GM12878 (cell line): ENCODE measurements at regions not wholly inside any gene's neighbourhood (a gene's known extent, or its start where the extent isn't known, plus 50 kb on each side); places are given as distances from the start of the nearest gene placed in this dataset.

Source experiments
- ATAC-seq: fragments of 200-7000 bp; cut with Tn5 transposase; 3 replicates; pipeline ENCODE4 v1.9.1; 2020; ENCODE audit warnings: mild to moderate bottlenecking, moderate library complexity
- BruUV-seq: library from RNA; stranded (reverse); fragments of 400-500 nt; replicated peaks from 2 replicates; lab custom pipeline; 2021; lab: Mats Ljungman, UMichigan
- CTCF ChIA-PET: fragments of 300-600 bp; sonication (Branson Sonifier 250); formaldehyde crosslinking; extraction: SDS; loops from one replicate; lab custom pipeline; 2021; ENCODE audit warnings: inconsistent platforms; lab: Yijun Ruan, JAX
- POLR2A ChIA-PET: fragments of 350-600 bp; formaldehyde crosslinking; extraction: SDS; loops from one replicate; lab custom pipeline; 2021; ENCODE audit warnings: inconsistent platforms; lab: Charles Lee
- RAD21 ChIA-PET: fragments of 300-600 bp; sonication (Branson Sonifier 250); formaldehyde crosslinking; loops from one replicate; lab custom pipeline; 2023; ENCODE audit warnings: antibody characterized with exemption; ENCODE audit not compliant: unreplicated experiment; lab: Charles Lee
- SMC1A ChIA-PET: fragments of 300-600 bp; sonication (Branson Sonifier 250); formaldehyde crosslinking; loops from one replicate; lab custom pipeline; 2023; ENCODE audit not compliant: unreplicated experiment, uncharacterized antibody; lab: Charles Lee
- DNase-seq: peaks from one replicate; pipeline ENCODE4 v3.0.0-alpha.2; 2011; ENCODE audit warnings: low read depth, low spot score
- FAIRE-seq: peaks from 3 replicates; lab custom pipeline; 2011; peaks lifted over from hg19 to GRCh38; lab: Jason Lieb, UNC
- H2AFZ ChIP-seq: 2 replicates; pipeline ENCODE4 v1.6.0; 2011; ENCODE audit warnings: low read depth, low read length, control low read depth; ENCODE audit not compliant: control insufficient read depth
- H3K27ac ChIP-seq: 2 replicates; pipeline ENCODE4 v1.5.1; 2011; ENCODE audit warnings: control low read depth; ENCODE audit not compliant: control insufficient read depth, insufficient read depth
- H3K27me3 ChIP-seq, 2 experiments: replicated peaks in 1 of 2; 2 replicates each; pipeline versions ENCODE4 v1.6.0 to v1.6.1; 2011; ENCODE audit warnings: low read length in 1 of 2; ENCODE audit not compliant: control insufficient read depth in 2 of 2, insufficient read depth in 2 of 2
- H3K36me3 ChIP-seq, 2 experiments: 2 replicates each; pipeline ENCODE4 v1.5.1; 2011; ENCODE audit warnings: low read length in 1 of 2; ENCODE audit not compliant: control insufficient read depth in 2 of 2, insufficient read depth in 2 of 2
- H3K4me1 ChIP-seq: 2 replicates; pipeline ENCODE4 v1.6.1; 2011; ENCODE audit warnings: mild to moderate bottlenecking, low read length, moderate library complexity, mixed read lengths; ENCODE audit not compliant: control insufficient read depth, insufficient read depth
- H3K4me2 ChIP-seq: 2 replicates; pipeline ENCODE4 v1.6.0; 2011; ENCODE audit warnings: control low read depth; ENCODE audit not compliant: control insufficient read depth, insufficient read depth
- H3K4me3 ChIP-seq: fragments of 200-600 bp; sonication (generic); 2 replicates; pipeline ENCODE4 v1.5.1; 2016
- H3K79me2 ChIP-seq: 2 replicates; pipeline ENCODE4 v1.6.0; 2011; ENCODE audit warnings: low read length; ENCODE audit not compliant: control insufficient read depth, insufficient read depth
- H3K9ac ChIP-seq: 2 replicates; pipeline ENCODE4 v1.8.0; 2011; ENCODE audit warnings: low read length, control low read depth, mixed read lengths; ENCODE audit not compliant: control insufficient read depth, insufficient read depth
- H3K9me3 ChIP-seq: replicated peaks from 3 replicates; pipeline ENCODE4 v1.5.1; 2011; ENCODE audit warnings: mild to moderate bottlenecking, low read length; ENCODE audit not compliant: control insufficient read depth, insufficient read depth
- H4K20me1 ChIP-seq: 2 replicates; pipeline ENCODE4 v1.6.0; 2011; ENCODE audit not compliant: control insufficient read depth, insufficient read depth
- ASH2L ChIP-seq: fragments of 300-600, 200-600 bp; sonication (generic); IDR thresholded peaks from 2 replicates; pipeline ENCODE4 v1.6.1; 2017; ENCODE audit warnings: low read depth, mild to moderate bottlenecking, borderline replicate concordance
- BHLHE40 ChIP-seq, 2 experiments: fragments of 450-650 bp in 1 of 2; IDR thresholded peaks; 2 replicates each; pipeline ENCODE4 v1.6.1; 2011 to 2017; ENCODE audit warnings: low read depth in 2 of 2, borderline replicate concordance in 1 of 2, improper control_type of control experiment in 1 of 2, low read length in 1 of 2, mild to moderate bottlenecking in 1 of 2
- CBFB ChIP-seq: IDR thresholded peaks from 2 replicates; pipeline ENCODE4 v1.6.1; 2016; ENCODE audit warnings: antibody characterized with exemption, low read depth
- IRF3 ChIP-seq: fragments of 450-650 bp; IDR thresholded peaks from 2 replicates; pipeline ENCODE4 v1.6.1; 2014; ENCODE audit warnings: mild to moderate bottlenecking
- JUNB ChIP-seq: IDR thresholded peaks from 2 replicates; pipeline ENCODE4 v1.6.1; 2016; ENCODE audit warnings: antibody characterized with exemption, mild to moderate bottlenecking
- KAT2A ChIP-seq: conservative IDR thresholded peaks from 2 replicates; pipeline ENCODE4 v1.6.1; 2011; ENCODE audit warnings: low read depth, low read length; ENCODE audit not compliant: control insufficient read depth
- MEF2A ChIP-seq: IDR thresholded peaks from 2 replicates; pipeline ENCODE4 v1.6.1; 2011; ENCODE audit warnings: low read depth, mild to moderate bottlenecking, low read length, moderate library complexity; ENCODE audit not compliant: insufficient read depth
- MEF2B ChIP-seq: fragments of 450-650 bp; IDR thresholded peaks from 2 replicates; pipeline ENCODE4 v1.6.1; 2018; ENCODE audit warnings: mild to moderate bottlenecking, moderate library complexity; ENCODE audit not compliant: partially characterized antibody, poor library complexity, severe bottlenecking
- NR2F1 ChIP-seq: fragments of 450-650 bp; conservative IDR thresholded peaks from 2 replicates; pipeline ENCODE4 v1.6.1; 2017; ENCODE audit warnings: mild to moderate bottlenecking
- POU2F2 ChIP-seq: IDR thresholded peaks from 3 replicates; pipeline ENCODE4 v1.6.1; 2011; ENCODE audit warnings: low read depth, mild to moderate bottlenecking, low read length, borderline replicate concordance
- SIN3A ChIP-seq: IDR thresholded peaks from 2 replicates; pipeline ENCODE4 v1.6.1; 2012; ENCODE audit warnings: low read depth, low read length, improper control_type of control experiment
- WGBS: methylation state at CpG from one replicate; pipeline ENCODE4 v1.1.6; 2016; ENCODE audit warnings: low lambda C conversion rate; ENCODE audit not compliant: insufficient replicate concordance, insufficient coverage; ENCODE audit errors: missing lambda C conversion rate; 5-methylcytosine and 5-hydroxymethylcytosine counted together
- in situ Hi-C: fragments of 300-500 bp; cut with MboI; formaldehyde crosslinking; loops from 9 replicates; pipeline ENCODE4 v1.14.3; 2018; ENCODE audit warnings: mixed read lengths
- intact Hi-C: fragments of 100-400 bp; cut with micrococcal nuclease; formaldehyde crosslinking; loops from one replicate; pipeline ENCODE4 v1.14.2; 2022; ENCODE audit not compliant: unreplicated experiment
- TF ChIP-seq, protein P1 (sequence below): fragments of 450-650 bp; IDR thresholded peaks from 2 replicates; pipeline ENCODE4 v1.6.1; 2017; ENCODE audit warnings: low read depth, mild to moderate bottlenecking, moderate library complexity
- TF ChIP-seq, protein P2 (sequence below): fragments of 450-650 bp; IDR thresholded peaks from 2 replicates; pipeline ENCODE4 v1.6.1; 2017; ENCODE audit warnings: antibody characterized with exemption, mild to moderate bottlenecking, moderate library complexity
- TF ChIP-seq, protein P3 (sequence below): fragments of 450-650 bp; IDR thresholded peaks from 2 replicates; pipeline ENCODE4 v1.6.1; 2016; ENCODE audit warnings: mild to moderate bottlenecking

GRCh38 chr4:23333946-23334878 is 555.6 kb downstream of the PPARGC1A start:
- FAIRE-seq: peak; percentile 47
- H3K9me3 ChIP-seq: no peaks in the 10 kb centered on the region
- ChIA-PET POLR2A (interaction anchor here (0.5 to 1.1 kb wide), 4 partner anchors 14 to 417 kb away, joined by 3 read pairs; no protein-coding TSS in a partner anchor), RAD21 (interaction anchor here (0.6 to 1.1 kb wide), 5 partner anchors 17 to 436 kb away, joined by 3 to 4 read pairs (median 4); no protein-coding TSS in a partner anchor), SMC1A (interaction anchor here (0.6 to 1.9 kb wide), 12 partner anchors 14 to 812 kb away, joined by 3 to 6 read pairs (median 3); no protein-coding TSS in a partner anchor), CTCF (interaction anchor here (0.9 to 2.3 kb wide), 4 partner anchors 13 to 198 kb away, joined by 3 to 6 read pairs (median 6); no protein-coding TSS in a partner anchor)
- no peak overlapping the region for H3K9ac ChIP-seq
- H3K79me2 ChIP-seq: no peaks in the 10 kb centered on the region
- H4K20me1 ChIP-seq: no peaks in the 10 kb centered on the region
- no peak overlapping the region for H3K4me3 ChIP-seq
- H2AFZ ChIP-seq: peak overlapping the region; percentile 63
- intact Hi-C loops (loop anchor here (5.0 kb wide), 1 partner anchor 197 kb away; no protein-coding TSS in a partner anchor), in situ Hi-C loops (loop anchor here (25.0 kb wide), 1 partner anchor 1253 kb away; the partner anchor contains the start of gene DHX15)
- no peaks in the 10 kb centered on the region for H3K27me3 ChIP-seq
- H3K4me2 ChIP-seq: peak overlapping the region; percentile 7; the same call in 1 of the 2 replicates
- peak; percentile 91 for ATAC-seq
- peak; percentile 39 for DNase-seq
- H3K4me1 ChIP-seq: no peaks in the 10 kb centered on the region
- H3K27ac ChIP-seq: peak overlapping the region; percentile 22; the same call in 1 of the 2 replicates
- H3K36me3 ChIP-seq: no peaks in the 10 kb centered on the region
- TSS peak; percentile 99 for BruUV-seq
- WGBS: 1% methylated on average over 5 of the region's 5 CpGs
- TF ChIP-seq SIN3A (no peak), IRF3 (no peak), KAT2A (no peak), ASH2L (no peak), BHLHE40 (IDR thresholded peaks at IDR 0.05; ENCODE audit: borderline replicate concordance in 1 of 2, low read depth in 2 of 2, low read length in 1 of 2) (peak; percentile 41 to 66; a peak in 3 of 4 replicates), MEF2A (peak; percentile 79; the same call in 1 of the 2 replicates), JUNB (peak; percentile 69), CBFB (peak; percentile 66; the same call in 1 of the 2 replicates), MEF2B (peak; percentile 96), POU2F2 (peak; percentile 63; the same call in 1 of the 3 replicates), NR2F1 (no peak)
- TF ChIP-seq, protein P1, sequence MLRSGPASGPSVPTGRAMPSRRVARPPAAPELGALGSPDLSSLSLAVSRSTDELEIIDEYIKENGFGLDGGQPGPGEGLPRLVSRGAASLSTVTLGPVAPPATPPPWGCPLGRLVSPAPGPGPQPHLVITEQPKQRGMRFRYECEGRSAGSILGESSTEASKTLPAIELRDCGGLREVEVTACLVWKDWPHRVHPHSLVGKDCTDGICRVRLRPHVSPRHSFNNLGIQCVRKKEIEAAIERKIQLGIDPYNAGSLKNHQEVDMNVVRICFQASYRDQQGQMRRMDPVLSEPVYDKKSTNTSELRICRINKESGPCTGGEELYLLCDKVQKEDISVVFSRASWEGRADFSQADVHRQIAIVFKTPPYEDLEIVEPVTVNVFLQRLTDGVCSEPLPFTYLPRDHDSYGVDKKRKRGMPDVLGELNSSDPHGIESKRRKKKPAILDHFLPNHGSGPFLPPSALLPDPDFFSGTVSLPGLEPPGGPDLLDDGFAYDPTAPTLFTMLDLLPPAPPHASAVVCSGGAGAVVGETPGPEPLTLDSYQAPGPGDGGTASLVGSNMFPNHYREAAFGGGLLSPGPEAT: peak; percentile 79
- TF ChIP-seq, protein P2, sequence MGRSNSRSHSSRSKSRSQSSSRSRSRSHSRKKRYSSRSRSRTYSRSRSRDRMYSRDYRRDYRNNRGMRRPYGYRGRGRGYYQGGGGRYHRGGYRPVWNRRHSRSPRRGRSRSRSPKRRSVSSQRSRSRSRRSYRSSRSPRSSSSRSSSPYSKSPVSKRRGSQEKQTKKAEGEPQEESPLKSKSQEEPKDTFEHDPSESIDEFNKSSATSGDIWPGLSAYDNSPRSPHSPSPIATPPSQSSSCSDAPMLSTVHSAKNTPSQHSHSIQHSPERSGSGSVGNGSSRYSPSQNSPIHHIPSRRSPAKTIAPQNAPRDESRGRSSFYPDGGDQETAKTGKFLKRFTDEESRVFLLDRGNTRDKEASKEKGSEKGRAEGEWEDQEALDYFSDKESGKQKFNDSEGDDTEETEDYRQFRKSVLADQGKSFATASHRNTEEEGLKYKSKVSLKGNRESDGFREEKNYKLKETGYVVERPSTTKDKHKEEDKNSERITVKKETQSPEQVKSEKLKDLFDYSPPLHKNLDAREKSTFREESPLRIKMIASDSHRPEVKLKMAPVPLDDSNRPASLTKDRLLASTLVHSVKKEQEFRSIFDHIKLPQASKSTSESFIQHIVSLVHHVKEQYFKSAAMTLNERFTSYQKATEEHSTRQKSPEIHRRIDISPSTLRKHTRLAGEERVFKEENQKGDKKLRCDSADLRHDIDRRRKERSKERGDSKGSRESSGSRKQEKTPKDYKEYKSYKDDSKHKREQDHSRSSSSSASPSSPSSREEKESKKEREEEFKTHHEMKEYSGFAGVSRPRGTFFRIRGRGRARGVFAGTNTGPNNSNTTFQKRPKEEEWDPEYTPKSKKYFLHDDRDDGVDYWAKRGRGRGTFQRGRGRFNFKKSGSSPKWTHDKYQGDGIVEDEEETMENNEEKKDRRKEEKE: no peak
- TF ChIP-seq, protein P3, sequence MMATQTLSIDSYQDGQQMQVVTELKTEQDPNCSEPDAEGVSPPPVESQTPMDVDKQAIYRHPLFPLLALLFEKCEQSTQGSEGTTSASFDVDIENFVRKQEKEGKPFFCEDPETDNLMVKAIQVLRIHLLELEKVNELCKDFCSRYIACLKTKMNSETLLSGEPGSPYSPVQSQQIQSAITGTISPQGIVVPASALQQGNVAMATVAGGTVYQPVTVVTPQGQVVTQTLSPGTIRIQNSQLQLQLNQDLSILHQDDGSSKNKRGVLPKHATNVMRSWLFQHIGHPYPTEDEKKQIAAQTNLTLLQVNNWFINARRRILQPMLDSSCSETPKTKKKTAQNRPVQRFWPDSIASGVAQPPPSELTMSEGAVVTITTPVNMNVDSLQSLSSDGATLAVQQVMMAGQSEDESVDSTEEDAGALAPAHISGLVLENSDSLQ: peak; percentile 94
